ENCODE measurements at regions not wholly inside any gene's neighbourhood (a gene's known extent, or its start where the extent isn't known, plus 50 kb on each side); places are given as distances from the start of the nearest gene placed in this dataset.

GRCh38 chr1:232260861-232261260 lies 369.1 kb downstream of the SIPA1L2 start:
- no peaks in the 10 kb centered on the region for H3K9me3 ChIP-seq
- peaks cover 83% of the 10 kb centered on the region for H3K27me3 ChIP-seq
- TF ChIP-seq, protein P1, sequence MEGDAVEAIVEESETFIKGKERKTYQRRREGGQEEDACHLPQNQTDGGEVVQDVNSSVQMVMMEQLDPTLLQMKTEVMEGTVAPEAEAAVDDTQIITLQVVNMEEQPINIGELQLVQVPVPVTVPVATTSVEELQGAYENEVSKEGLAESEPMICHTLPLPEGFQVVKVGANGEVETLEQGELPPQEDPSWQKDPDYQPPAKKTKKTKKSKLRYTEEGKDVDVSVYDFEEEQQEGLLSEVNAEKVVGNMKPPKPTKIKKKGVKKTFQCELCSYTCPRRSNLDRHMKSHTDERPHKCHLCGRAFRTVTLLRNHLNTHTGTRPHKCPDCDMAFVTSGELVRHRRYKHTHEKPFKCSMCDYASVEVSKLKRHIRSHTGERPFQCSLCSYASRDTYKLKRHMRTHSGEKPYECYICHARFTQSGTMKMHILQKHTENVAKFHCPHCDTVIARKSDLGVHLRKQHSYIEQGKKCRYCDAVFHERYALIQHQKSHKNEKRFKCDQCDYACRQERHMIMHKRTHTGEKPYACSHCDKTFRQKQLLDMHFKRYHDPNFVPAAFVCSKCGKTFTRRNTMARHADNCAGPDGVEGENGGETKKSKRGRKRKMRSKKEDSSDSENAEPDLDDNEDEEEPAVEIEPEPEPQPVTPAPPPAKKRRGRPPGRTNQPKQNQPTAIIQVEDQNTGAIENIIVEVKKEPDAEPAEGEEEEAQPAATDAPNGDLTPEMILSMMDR (IDR thresholded peaks at IDR 0.05): no peak
- no peak overlapping the region for H3K27ac ChIP-seq
- no peak overlapping the region for H3K4me3 ChIP-seq (ENCODE audit: low read depth in 1 of 2, low read length in 1 of 2)
- H3K4me1 ChIP-seq (ENCODE audit: control insufficient read depth in 1 of 2, insufficient read depth in 1 of 2, low read depth in 1 of 2, low read length in 1 of 2): no peaks in the 10 kb centered on the region
- H3K36me3 ChIP-seq: no peaks in the 10 kb centered on the region

DNA sequence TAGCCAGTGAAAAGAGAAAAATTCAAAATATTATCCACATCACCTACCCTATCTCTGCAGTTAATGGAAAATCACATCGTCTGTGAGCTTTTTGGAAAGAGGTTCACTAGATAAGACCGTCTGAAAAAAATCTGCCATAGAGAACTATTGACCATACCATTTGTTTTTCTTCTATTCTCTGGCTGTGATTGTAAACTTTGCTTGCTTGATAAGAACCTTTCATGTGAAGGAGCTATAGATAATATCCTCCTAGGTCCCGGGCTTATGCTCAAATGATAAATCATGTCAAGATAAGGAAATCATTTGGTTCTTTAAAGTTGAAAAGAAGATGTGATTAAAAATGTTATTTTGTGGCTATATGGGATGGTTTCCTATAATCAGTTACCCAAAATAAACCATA lies 369.9 kb downstream of the SIPA1L2 start:
- Histone ChIP-seq H3K27me3 (peaks cover 88% of the 10 kb centered on the region), H3K27ac (no peak overlapping the region), H3K4me3 (ENCODE audit: low read depth in 1 of 2, low read length in 1 of 2) (no peak overlapping the region), H3K36me3 (no peaks in the 10 kb centered on the region), H3K9me3 (no peaks in the 10 kb centered on the region), H3K4me1 (ENCODE audit: control insufficient read depth in 1 of 2, insufficient read depth in 1 of 2, low read depth in 1 of 2, low read length in 1 of 2) (no peaks in the 10 kb centered on the region)
- TF ChIP-seq, protein P1 (IDR thresholded peaks at IDR 0.05): no peak

DNA sequence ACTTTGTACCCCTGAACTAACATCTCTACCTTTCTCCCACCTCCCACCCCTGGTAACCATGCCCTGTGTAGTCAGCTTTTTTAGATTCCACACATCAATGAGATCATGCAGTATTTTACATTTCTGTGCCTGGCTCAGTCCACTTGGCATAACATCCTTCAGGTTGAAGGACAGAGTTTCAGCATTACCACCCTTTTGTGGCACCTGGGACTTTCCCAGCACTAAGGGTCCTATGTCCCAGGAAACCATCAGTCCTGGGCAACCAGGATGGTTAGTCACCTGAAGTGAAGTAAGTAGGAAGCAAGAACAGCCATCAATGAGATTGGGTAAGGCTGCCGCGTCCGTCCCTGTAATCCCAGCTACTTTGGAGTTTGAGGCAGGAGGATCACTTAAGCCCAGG lies 370.6 kb downstream of the SIPA1L2 start:
- Histone ChIP-seq H3K4me3 (ENCODE audit: low read depth in 1 of 2, low read length in 1 of 2) (no peak overlapping the region), H3K36me3 (no peaks in the 10 kb centered on the region), H3K27ac (no peak overlapping the region), H3K4me1 (ENCODE audit: control insufficient read depth in 1 of 2, insufficient read depth in 1 of 2, low read depth in 1 of 2, low read length in 1 of 2) (no peaks in the 10 kb centered on the region), H3K27me3 (peaks cover 89% of the 10 kb centered on the region), H3K9me3 (no peaks in the 10 kb centered on the region)
- TF ChIP-seq, protein P1 (IDR thresholded peaks at IDR 0.05): no peak

- no peak overlapping the region for H3K27ac ChIP-seq
- no peaks in the 10 kb centered on the region for H3K36me3 ChIP-seq
- H3K27me3 ChIP-seq: peaks cover 95% of the 10 kb centered on the region
- TF ChIP-seq, protein P1 (IDR thresholded peaks at IDR 0.05): no peak
- no peak overlapping the region for H3K4me3 ChIP-seq (ENCODE audit: low read depth in 1 of 2, low read length in 1 of 2)
- no peaks in the 10 kb centered on the region for H3K4me1 ChIP-seq (ENCODE audit: control insufficient read depth in 1 of 2, insufficient read depth in 1 of 2, low read depth in 1 of 2, low read length in 1 of 2)
- no peaks in the 10 kb centered on the region for H3K9me3 ChIP-seq
Measured at GRCh38 chr1:232252546-232253118, 377.3 kb downstream of the SIPA1L2 start.

- Histone ChIP-seq H3K27me3 (peaks cover 98% of the 10 kb centered on the region), H3K9me3 (no peaks in the 10 kb centered on the region), H3K4me1 (ENCODE audit: control insufficient read depth in 1 of 2, insufficient read depth in 1 of 2, low read depth in 1 of 2, low read length in 1 of 2) (no peaks in the 10 kb centered on the region), H3K4me3 (ENCODE audit: low read depth in 1 of 2, low read length in 1 of 2) (no peak overlapping the region), H3K27ac (no peak overlapping the region), H3K36me3 (no peaks in the 10 kb centered on the region)
- TF ChIP-seq, protein P1 (IDR thresholded peaks at IDR 0.05): no peak
Measured at GRCh38 chr1:232250838-232251237, 379.1 kb downstream of the SIPA1L2 start.
